IMR-90 (cell line): ENCODE measurements at regions not wholly inside any gene's neighbourhood (a gene's known extent, or its start where the extent isn't known, plus 50 kb on each side); places are given as distances from the start of the nearest gene placed in this dataset.

Source experiments
- ATAC-seq: fragments of 200-7000 bp; cut with Tn5 transposase; 2 replicates; pipeline ENCODE4 v1.9.1; 2020; ENCODE audit warnings: low read depth, mild to moderate bottlenecking, moderate library complexity
- BruUV-seq: library from RNA; stranded (reverse); fragments of 400-500 nt; replicated peaks from 2 replicates; lab custom pipeline; 2021; lab: Mats Ljungman, UMichigan
- CTCF ChIA-PET: fragments of 300-600 bp; formaldehyde crosslinking; extraction: SDS; loops from one replicate; lab custom pipeline; 2021; ENCODE audit warnings: antibody characterized with exemption; lab: Yijun Ruan, JAX
- POLR2A ChIA-PET: fragments of 300-600 bp; sonication (Branson Sonifier 250); formaldehyde crosslinking; loops from one replicate; lab custom pipeline; 2022; ENCODE audit warnings: antibody characterized with exemption; ENCODE audit not compliant: unreplicated experiment; lab: Charles Lee
- DNase-seq: peaks from one replicate; pipeline ENCODE4 v3.0.0; 2013
- H2AFZ ChIP-seq: replicated peaks from 2 replicates; pipeline ENCODE3; 2013; ENCODE audit warnings: low read length, mild to moderate bottlenecking; ENCODE audit not compliant: poor library complexity
- H2AK5ac ChIP-seq: 2 replicates; pipeline ENCODE4 v1.6.1; 2013; ENCODE audit warnings: low read depth, low read length, inconsistent platforms
- H2AK9ac ChIP-seq: replicated peaks from 2 replicates; pipeline ENCODE3; 2013; ENCODE audit warnings: mild to moderate bottlenecking, low read depth, low read length, moderate library complexity; ENCODE audit not compliant: poor library complexity
- H2BK120ac ChIP-seq: 2 replicates; pipeline ENCODE4 v1.6.1; 2013; ENCODE audit warnings: low read depth, low read length, inconsistent platforms
- H2BK15ac ChIP-seq: 3 replicates; pipeline ENCODE4 v1.6.1; 2013; ENCODE audit warnings: low read depth, low read length, inconsistent platforms
- H2BK20ac ChIP-seq: 2 replicates; pipeline ENCODE4 v1.6.1; 2013; ENCODE audit warnings: low read depth, mild to moderate bottlenecking, inconsistent platforms, low read length, moderate library complexity
- H2BK5ac ChIP-seq: 2 replicates; pipeline ENCODE4 v1.6.1; 2013; ENCODE audit warnings: mild to moderate bottlenecking, low read depth, low read length, inconsistent platforms; ENCODE audit not compliant: poor library complexity, severe bottlenecking
- H3K14ac ChIP-seq: replicated peaks from 2 replicates; pipeline ENCODE4 v1.6.1; 2013; ENCODE audit warnings: low read depth, low read length, inconsistent platforms
- H3K18ac ChIP-seq: 2 replicates; pipeline ENCODE4 v1.6.1; 2013; ENCODE audit warnings: low read depth, low read length, control low read depth
- H3K23ac ChIP-seq: 2 replicates; pipeline ENCODE4 v1.6.1; 2013; ENCODE audit warnings: low read depth, low read length, inconsistent platforms
- H3K27ac ChIP-seq: 2 replicates; pipeline ENCODE4 v1.5.1; 2013; ENCODE audit warnings: mild to moderate bottlenecking, control low read depth, low read length; ENCODE audit not compliant: insufficient read depth
- H3K27me3 ChIP-seq: 2 replicates; pipeline ENCODE4 v1.6.1; 2013; ENCODE audit warnings: low read length; ENCODE audit not compliant: control insufficient read depth, insufficient read depth
- H3K36me3 ChIP-seq: 2 replicates; pipeline ENCODE4 v1.6.1; 2013; ENCODE audit warnings: low read length, mixed read lengths; ENCODE audit not compliant: control insufficient read depth, insufficient read depth
- H3K4ac ChIP-seq: 2 replicates; pipeline ENCODE4 v1.6.1; 2013; ENCODE audit warnings: low read depth, low read length, inconsistent platforms
- H3K4me1 ChIP-seq: 2 replicates; pipeline ENCODE4 v1.6.1; 2013; ENCODE audit warnings: low read length, mixed read lengths; ENCODE audit not compliant: control insufficient read depth, insufficient read depth
- H3K4me2 ChIP-seq: 2 replicates; pipeline ENCODE4 v1.6.1; 2013; ENCODE audit warnings: low read depth, mild to moderate bottlenecking, control low read depth, low read length, moderate library complexity
- H3K4me3 ChIP-seq: 2 replicates; pipeline ENCODE4 v1.5.1; 2013; ENCODE audit warnings: low read depth, mild to moderate bottlenecking, control low read depth, low read length, moderate library complexity; ENCODE audit not compliant: insufficient read depth
- H3K56ac ChIP-seq: 2 replicates; pipeline ENCODE4 v1.6.1; 2013; ENCODE audit warnings: low read length, inconsistent platforms; ENCODE audit not compliant: insufficient read depth; ENCODE audit errors: extremely low read depth
- H3K79me1 ChIP-seq, 2 experiments: 2 replicates each; pipeline ENCODE4 v1.6.1; 2013; ENCODE audit warnings: low read length in 2 of 2, inconsistent platforms in 1 of 2, low read depth in 1 of 2
- H3K9ac ChIP-seq: 2 replicates; pipeline ENCODE4 v1.6.1; 2013; ENCODE audit warnings: low read depth, low read length, control low read depth
- H3K9me1 ChIP-seq: 2 replicates; pipeline ENCODE4 v1.6.1; 2013; ENCODE audit warnings: low read length, inconsistent platforms; ENCODE audit not compliant: insufficient read depth
- H3K9me3 ChIP-seq: 2 replicates; pipeline ENCODE4 v1.6.1; 2013; ENCODE audit warnings: low read length; ENCODE audit not compliant: control insufficient read depth, insufficient read depth
- H4K20me1 ChIP-seq: 2 replicates; pipeline ENCODE4 v1.6.1; 2013; ENCODE audit warnings: low read length, inconsistent platforms; ENCODE audit not compliant: insufficient read depth
- H4K5ac ChIP-seq: 2 replicates; pipeline ENCODE4 v1.6.1; 2013; ENCODE audit warnings: mild to moderate bottlenecking, low read depth, low read length, control low read depth
- H4K8ac ChIP-seq, 2 experiments: 2 replicates each; pipeline ENCODE4 v1.6.1; 2013; ENCODE audit warnings: low read depth in 2 of 2, low read length in 2 of 2, control low read depth in 1 of 2, inconsistent platforms in 1 of 2
- H4K91ac ChIP-seq: 2 replicates; pipeline ENCODE4 v1.6.1; 2013; ENCODE audit warnings: low read depth, low read length, inconsistent platforms; ENCODE audit not compliant: insufficient read depth
- BHLHE40 ChIP-seq: fragments of 150-350 bp; IDR thresholded peaks from 2 replicates; pipeline ENCODE4 v1.6.1; 2016; ENCODE audit warnings: mild to moderate bottlenecking, low read depth, low read length
- CEBPB ChIP-seq: IDR thresholded peaks from 2 replicates; pipeline ENCODE4 v1.6.1; 2012; ENCODE audit warnings: low read depth, low read length, improper control_type of control experiment
- CHD1 ChIP-seq: IDR thresholded peaks from 2 replicates; pipeline ENCODE4 v1.6.1; 2012; ENCODE audit warnings: low read depth, low read length, improper control_type of control experiment
- CTCF ChIP-seq: conservative IDR thresholded peaks from 2 replicates; pipeline ENCODE4 v1.5.1; 2012; ENCODE audit warnings: mild to moderate bottlenecking, low read depth, low read length, improper control_type of control experiment
- FOS ChIP-seq: fragments of 150-350 bp; IDR thresholded peaks from 2 replicates; pipeline ENCODE4 v1.6.1; 2016; ENCODE audit warnings: low read depth, low read length
- MAFK ChIP-seq: IDR thresholded peaks from 2 replicates; pipeline ENCODE4 v1.6.1; 2012; ENCODE audit warnings: low read depth, low read length, improper control_type of control experiment
- MAZ ChIP-seq: IDR thresholded peaks from 2 replicates; pipeline ENCODE4 v1.6.1; 2012; ENCODE audit warnings: low read depth, mild to moderate bottlenecking, low read length, improper control_type of control experiment, moderate library complexity, borderline replicate concordance
- MXI1 ChIP-seq: IDR thresholded peaks from 2 replicates; pipeline ENCODE4 v1.6.1; 2012; ENCODE audit warnings: low read depth, mild to moderate bottlenecking, low read length, moderate library complexity, borderline replicate concordance
- NFE2L2 ChIP-seq: fragments of 150-350 bp; IDR thresholded peaks from 2 replicates; pipeline ENCODE4 v1.6.1; 2016; ENCODE audit warnings: low read depth, mild to moderate bottlenecking, low read length
- POLR2A ChIP-seq: IDR thresholded peaks from 2 replicates; pipeline ENCODE4 v1.6.1; 2012; ENCODE audit warnings: mild to moderate bottlenecking, low read depth, low read length
- RAD21 ChIP-seq: IDR thresholded peaks from 2 replicates; pipeline ENCODE4 v1.6.1; 2012; ENCODE audit warnings: low read length, improper control_type of control experiment
- RCOR1 ChIP-seq: IDR thresholded peaks from 2 replicates; pipeline ENCODE4 v1.6.1; 2012; ENCODE audit warnings: mild to moderate bottlenecking, low read length, improper control_type of control experiment; ENCODE audit not compliant: insufficient replicate concordance
- RFX5 ChIP-seq: IDR thresholded peaks from 2 replicates; pipeline ENCODE4 v1.8.0; 2012; ENCODE audit warnings: low read depth, mild to moderate bottlenecking, low read length, moderate library complexity
- SMC3 ChIP-seq: fragments of 150-350 bp; IDR thresholded peaks from 2 replicates; pipeline ENCODE4 v1.6.1; 2016; ENCODE audit warnings: low read depth, mild to moderate bottlenecking, antibody characterized with exemption, low read length, moderate library complexity
- USF2 ChIP-seq: fragments of 150-350 bp; IDR thresholded peaks from 2 replicates; pipeline ENCODE4 v1.6.1; 2017; ENCODE audit warnings: mild to moderate bottlenecking, antibody characterized with exemption, low read length, low read depth
- WGBS, 2 experiments: methylation state at CpG; one replicate each; pipeline versions ENCODE4 v1.1.5 to v1.1.7; 2013; ENCODE audit warnings: missing lambda C conversion rate in 2 of 2; ENCODE audit not compliant: insufficient read length in 1 of 2; ENCODE audit errors: extremely low coverage in 2 of 2; 5-methylcytosine and 5-hydroxymethylcytosine counted together
- dilution Hi-C: fragments of 300-500 bp; cut with HindIII; formaldehyde crosslinking; loops from one replicate; pipeline ENCODE4 v1.14.3; 2018; ENCODE audit warnings: low sequenced_read_pairs; ENCODE audit not compliant: unreplicated experiment
- in situ Hi-C: fragments of 300-500 bp; cut with MboI; formaldehyde crosslinking; loops from 3 replicates; pipeline ENCODE4 v1.14.3; 2019; ENCODE audit warnings: low sequenced_read_pairs, inconsistent platforms, mixed read lengths
- intact Hi-C: fragments of 100-400 bp; cut with micrococcal nuclease; formaldehyde crosslinking; loops from 2 replicates; pipeline ENCODE4 v1.10.0; 2022

GRCh38 chr3:176919836-176920765, 277.2 kb downstream of the TBL1XR1 start:
- Histone ChIP-seq H2AFZ (peak overlapping the region; percentile 71), H4K5ac (0 out of 2 replicates have a peak overlapping the region, but pooled peaks have one; percentile 4), H3K9me3 (no peaks in the 10 kb centered on the region), H2BK15ac (no peak overlapping the region), H3K4me1 (peaks cover 4% of the 10 kb centered on the region), H2AK9ac (no peak overlapping the region), H3K27ac (no peak overlapping the region), H3K4ac (no peak overlapping the region), H2AK5ac (no peak overlapping the region), H3K79me1 (no peaks in the 10 kb centered on the region), H3K4me3 (no peak overlapping the region), H4K8ac (peak overlapping the region; percentile 50 to 83), H2BK5ac (peak overlapping the region; percentile 4), H4K91ac (no peak overlapping the region; the same call in 1 of the 2 replicates), H2BK20ac (peak overlapping the region; percentile 72), H4K20me1 (no peaks in the 10 kb centered on the region), H3K23ac (no peak overlapping the region), H3K27me3 (no peaks in the 10 kb centered on the region), H3K9ac (no peak overlapping the region), H3K4me2 (peak overlapping the region; percentile 7; the same call in 1 of the 2 replicates), H3K9me1 (0 out of 2 replicates have a peak, but pooled peaks cover 3% of the 10 kb centered on the region), H3K14ac (0 out of 2 replicates have a peak overlapping the region, but pooled peaks have one; percentile 0), H2BK120ac (peak overlapping the region; percentile 44; the same call in 1 of the 2 replicates), H3K18ac (no peak overlapping the region; the same call in 1 of the 2 replicates), H3K56ac (no peak overlapping the region), H3K36me3 (no peaks in the 10 kb centered on the region)
- in situ Hi-C loops = no loop called here
- intact Hi-C loops = no loop called here
- BruUV-seq = no TSS peak
- no CpG with 5 or more reads among the region's 11 CpGs for WGBS, 2 experiments
- POLR2A ChIA-PET = interaction anchor here (0.5 kb wide), 1 partner anchor 628 kb away, joined by 3 read pairs; no protein-coding TSS in a partner anchor
- dilution Hi-C loops = no loop called here
- peak; percentile 96 for ATAC-seq
- DNase-seq = peak; percentile 94
- CTCF ChIA-PET = interaction anchor here (0.6 to 1.6 kb wide), 4 partner anchors 14 to 512 kb away, joined by 3 to 5 read pairs (median 4); no protein-coding TSS in a partner anchor
- TF ChIP-seq USF2 = peak; percentile 80
- no peak for TF ChIP-seq RCOR1
- no peak for TF ChIP-seq POLR2A
- no peak for TF ChIP-seq RAD21
- TF ChIP-seq NFE2L2 = no peak
- TF ChIP-seq CEBPB = no peak
- TF ChIP-seq RFX5 = no peak
- TF ChIP-seq MAFK = peak; percentile 62
- TF ChIP-seq SMC3 = no peak
- TF ChIP-seq CHD1 = no peak
- TF ChIP-seq MXI1 = no peak
- peak; percentile 38; the same call in 1 of the 2 replicates for TF ChIP-seq FOS
- TF ChIP-seq MAZ = no peak
- TF ChIP-seq BHLHE40 = peak; percentile 72
- no peak for TF ChIP-seq CTCF
